Testis (tissue), 2 donors: ENCODE measurements at regions not wholly inside any gene's neighbourhood (a gene's known extent, or its start where the extent isn't known, plus 50 kb on each side); places are given as distances from the start of the nearest gene placed in this dataset.

Source experiments
- DNase-seq: peaks from one replicate; pipeline ENCODE4 v3.0.0-alpha.2; 2019
- H3K27ac ChIP-seq, 2 donors: fragments of 200-600 bp; sonication (generic); one replicate each; pipeline ENCODE4 v1.5.1; 2019
- H3K27me3 ChIP-seq: fragments of 200-600 bp; sonication (generic); one replicate; pipeline ENCODE4 v1.5.1; 2019
- H3K36me3 ChIP-seq: fragments of 200-600 bp; sonication (generic); one replicate; pipeline ENCODE4 v1.5.1; 2017; ENCODE audit warnings: low read depth; ENCODE audit errors: missing control alignments
- H3K4me1 ChIP-seq: fragments of 200-600 bp; sonication (generic); one replicate; pipeline ENCODE4 v1.5.1; 2019
- H3K4me3 ChIP-seq, 2 donors: fragments of 200-600 bp; sonication (generic); one replicate each; pipeline ENCODE4 v1.5.1; 2017 to 2019
- H3K9me3 ChIP-seq: fragments of 200-600 bp; sonication (generic); one replicate; pipeline ENCODE4 v1.5.1; 2017
- POLR2A ChIP-seq: fragments of 450-650 bp; IDR thresholded peaks from one replicate; pipeline ENCODE4 v1.6.1; 2017; ENCODE audit warnings: antibody characterized with exemption, mild to moderate bottlenecking, moderate library complexity
- WGBS, 2 donors: methylation state at CpG; one replicate each; pipeline ENCODE4 v1.1.5; 2018; 5-methylcytosine and 5-hydroxymethylcytosine counted together
- intact Hi-C: fragments of 100-400 bp; cut with DNase I; formaldehyde crosslinking; loops from one replicate; pipeline ENCODE4 v1.15.1; 2023; ENCODE audit warnings: low total_unique reads
- TF ChIP-seq, protein P1 (sequence below), 3 experiments: fragments of 450-650 bp in 2 of 3; fragments of 200-600 bp in 1 of 3; sonication (generic) in 1 of 3; IDR thresholded peaks; one replicate each; pipeline ENCODE4 v1.5.1; 2016 to 2019; ENCODE audit warnings: antibody characterized with exemption in 3 of 3, mild to moderate bottlenecking in 2 of 3, moderate library complexity in 1 of 3

DNA sequence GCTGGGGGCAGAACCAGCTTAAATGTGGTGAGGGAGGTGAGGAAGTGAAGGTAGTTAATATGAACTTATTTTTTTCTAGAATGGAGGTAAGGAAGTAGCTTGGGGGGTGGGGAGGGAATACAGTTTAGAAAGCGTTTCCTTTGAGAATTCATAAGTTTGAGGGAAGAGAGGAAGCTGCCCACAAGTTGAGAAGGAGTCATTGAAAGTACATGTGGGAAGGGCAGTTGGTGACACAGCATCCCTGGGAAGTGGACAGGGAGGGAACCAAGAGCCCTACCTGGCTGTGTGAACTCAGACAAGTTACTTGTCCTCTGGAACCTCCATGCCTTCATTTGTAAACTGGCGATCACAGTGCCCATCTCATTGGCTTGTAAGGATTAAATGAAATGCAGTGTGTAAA lies 125.9 kb upstream of the SPON1 start:
- Histone ChIP-seq H3K4me1 (no peaks in the 10 kb centered on the region), H3K27me3 (no peaks in the 10 kb centered on the region), H3K27ac (no peak overlapping the region), H3K4me3 (no peak overlapping the region), H3K9me3 (no peaks in the 10 kb centered on the region), H3K36me3 (no peaks in the 10 kb centered on the region)
- WGBS, 2 donors: 88 to 89% methylated on average over 2 of the region's 2 CpGs
- intact Hi-C loops: no loop called here
- no peak for DNase-seq
- TF ChIP-seq POLR2A: no peak
- TF ChIP-seq, protein P1, sequence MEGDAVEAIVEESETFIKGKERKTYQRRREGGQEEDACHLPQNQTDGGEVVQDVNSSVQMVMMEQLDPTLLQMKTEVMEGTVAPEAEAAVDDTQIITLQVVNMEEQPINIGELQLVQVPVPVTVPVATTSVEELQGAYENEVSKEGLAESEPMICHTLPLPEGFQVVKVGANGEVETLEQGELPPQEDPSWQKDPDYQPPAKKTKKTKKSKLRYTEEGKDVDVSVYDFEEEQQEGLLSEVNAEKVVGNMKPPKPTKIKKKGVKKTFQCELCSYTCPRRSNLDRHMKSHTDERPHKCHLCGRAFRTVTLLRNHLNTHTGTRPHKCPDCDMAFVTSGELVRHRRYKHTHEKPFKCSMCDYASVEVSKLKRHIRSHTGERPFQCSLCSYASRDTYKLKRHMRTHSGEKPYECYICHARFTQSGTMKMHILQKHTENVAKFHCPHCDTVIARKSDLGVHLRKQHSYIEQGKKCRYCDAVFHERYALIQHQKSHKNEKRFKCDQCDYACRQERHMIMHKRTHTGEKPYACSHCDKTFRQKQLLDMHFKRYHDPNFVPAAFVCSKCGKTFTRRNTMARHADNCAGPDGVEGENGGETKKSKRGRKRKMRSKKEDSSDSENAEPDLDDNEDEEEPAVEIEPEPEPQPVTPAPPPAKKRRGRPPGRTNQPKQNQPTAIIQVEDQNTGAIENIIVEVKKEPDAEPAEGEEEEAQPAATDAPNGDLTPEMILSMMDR (IDR thresholded peaks at IDR 0.05): no peak

DNA sequence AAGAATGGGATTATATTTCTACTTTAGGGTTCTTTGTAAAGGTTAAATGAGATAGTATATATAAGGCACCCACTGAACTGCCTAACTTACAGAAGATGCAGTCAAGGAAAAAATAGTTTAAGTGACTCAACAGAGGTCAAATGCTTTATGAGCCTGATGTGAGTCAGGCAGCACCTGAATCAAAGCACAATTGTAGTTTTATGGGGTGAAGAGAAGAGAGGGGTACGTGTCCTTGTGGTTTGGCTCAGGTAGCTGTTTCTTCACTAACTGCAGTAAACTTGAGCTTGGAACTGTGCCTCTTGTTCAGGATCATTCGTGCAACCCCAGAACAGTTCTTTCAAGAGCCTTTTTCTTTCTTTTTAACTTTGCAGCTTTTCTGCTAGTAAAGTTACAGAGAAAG lies 125.2 kb upstream of the SPON1 start:
- 64 to 68% methylated on average over 2 of the region's 2 CpGs for WGBS, 2 donors
- Histone ChIP-seq H3K36me3 (no peaks in the 10 kb centered on the region), H3K4me1 (no peaks in the 10 kb centered on the region), H3K27me3 (no peaks in the 10 kb centered on the region), H3K9me3 (no peaks in the 10 kb centered on the region), H3K27ac (no peak overlapping the region), H3K4me3 (no peak overlapping the region)
- no peak for DNase-seq
- intact Hi-C loops: no loop called here
- TF ChIP-seq, protein P1 (IDR thresholded peaks at IDR 0.05): no peak
- no peak for TF ChIP-seq POLR2A

DNA sequence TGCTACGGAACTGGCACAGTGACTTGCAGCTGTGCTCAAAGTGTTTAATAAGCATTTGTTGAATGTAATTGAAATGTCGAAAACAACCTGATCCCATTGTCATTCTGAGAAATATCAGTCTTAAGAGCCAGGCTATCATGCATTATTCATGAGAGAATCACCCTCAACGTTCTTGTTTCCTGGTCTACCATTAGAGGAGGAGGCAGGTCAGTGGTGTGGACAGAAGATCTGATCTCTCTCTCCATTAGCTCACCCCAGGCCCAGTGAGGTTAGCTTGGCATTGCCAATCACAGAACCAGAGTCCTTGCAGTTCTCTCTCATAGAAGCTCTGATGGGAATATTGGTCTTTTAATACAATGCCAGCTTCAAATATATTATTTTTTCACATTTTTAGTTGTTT lies 121.1 kb upstream of the SPON1 start:
- no peaks in the 10 kb centered on the region for H3K9me3 ChIP-seq
- no peak overlapping the region for H3K4me3 ChIP-seq
- H3K4me1 ChIP-seq: no peaks in the 10 kb centered on the region
- no peaks in the 10 kb centered on the region for H3K36me3 ChIP-seq
- intact Hi-C loops: no loop called here
- no peak for TF ChIP-seq POLR2A
- TF ChIP-seq, protein P1 (IDR thresholded peaks at IDR 0.05): no peak
- no peak overlapping the region for H3K27ac ChIP-seq
- no peaks in the 10 kb centered on the region for H3K27me3 ChIP-seq
- WGBS, 2 donors: 74 to 76% methylated on average over 3 of the region's 3 CpGs
- DNase-seq: no peak

DNA sequence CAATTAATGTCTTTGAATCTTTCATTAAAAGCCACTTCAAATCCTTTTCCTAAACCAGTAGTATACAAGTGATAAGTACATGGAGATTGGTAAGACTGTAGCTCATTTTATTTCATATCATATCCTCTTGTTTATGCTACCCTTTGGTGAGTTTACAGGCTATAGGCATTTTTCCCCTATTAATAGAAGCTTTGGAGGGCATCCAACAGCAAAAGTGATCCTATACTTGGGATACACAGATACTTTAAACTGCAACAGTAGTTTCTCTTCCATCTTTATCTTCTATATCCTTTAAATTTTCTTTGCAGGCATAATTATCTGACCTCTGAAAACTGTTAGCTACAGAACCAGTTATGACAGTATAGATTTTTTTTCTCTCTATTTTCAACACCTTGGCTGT lies 114.5 kb upstream of the SPON1 start:
- no peak for DNase-seq
- Histone ChIP-seq H3K27ac (no peak overlapping the region), H3K4me3 (no peak overlapping the region), H3K36me3 (no peaks in the 10 kb centered on the region), H3K27me3 (no peaks in the 10 kb centered on the region), H3K9me3 (no peaks in the 10 kb centered on the region), H3K4me1 (no peaks in the 10 kb centered on the region)
- intact Hi-C loops: no loop called here
- TF ChIP-seq, protein P1 (IDR thresholded peaks at IDR 0.05): no peak
- no peak for TF ChIP-seq POLR2A

DNA sequence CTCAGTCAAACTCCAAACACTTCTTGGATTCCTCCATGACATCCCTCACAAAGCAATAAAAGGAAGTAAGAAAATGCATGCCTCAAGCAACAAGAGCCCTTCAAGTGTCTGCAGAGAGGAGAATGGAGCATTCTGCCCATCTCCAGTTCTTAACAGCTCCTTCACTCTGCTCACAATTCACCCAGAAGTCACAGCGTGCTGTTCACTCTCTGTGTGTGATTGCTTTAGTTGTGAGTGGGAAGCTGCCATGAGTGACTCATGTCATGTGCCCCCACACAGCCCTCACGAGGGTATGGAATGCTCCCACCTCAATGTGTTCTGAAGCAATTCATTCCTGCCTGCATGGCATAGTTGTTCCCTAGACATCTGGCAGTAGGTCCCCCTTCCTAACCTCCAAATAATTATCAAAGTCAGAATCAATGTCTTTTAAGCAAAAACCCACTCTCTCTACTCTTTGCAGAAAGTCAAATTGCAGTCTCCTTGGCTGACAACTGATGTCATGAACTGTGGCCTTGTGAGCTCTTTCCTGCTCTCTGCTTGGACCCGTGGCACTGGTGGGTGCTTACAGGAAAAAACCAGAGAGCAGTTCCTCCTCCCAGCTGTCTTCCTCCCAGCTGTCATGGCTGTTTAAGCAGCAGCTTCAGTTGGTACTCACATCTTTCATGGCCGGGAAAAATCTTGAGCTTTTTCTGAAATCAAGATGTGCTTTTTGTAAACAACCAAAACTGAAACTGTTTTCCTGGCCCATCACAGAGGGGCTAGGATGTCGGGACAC lies 112.1 kb upstream of the SPON1 start:
- Histone ChIP-seq H3K4me1 (no peaks in the 10 kb centered on the region), H3K4me3 (no peak overlapping the region), H3K36me3 (no peaks in the 10 kb centered on the region), H3K27me3 (no peaks in the 10 kb centered on the region), H3K27ac (no peak overlapping the region), H3K9me3 (no peaks in the 10 kb centered on the region)
- intact Hi-C loops: no loop called here
- no peak for DNase-seq
- no peak for TF ChIP-seq POLR2A
- TF ChIP-seq, protein P1 (IDR thresholded peaks at IDR 0.05): no peak
- 52 to 64% methylated on average over 5 of the region's 5 CpGs for WGBS, 2 donors
